Stimulated activated CD4-positive, alpha-beta T cell treated with anti-CD3 and anti-CD28 coated beads, Interleukin-2, amount 100 ng/mL, for 48 hours (primary cell): ENCODE measurements at regions not wholly inside any gene's neighbourhood (a gene's known extent, or its start where the extent isn't known, plus 50 kb on each side); places are given as distances from the start of the nearest gene placed in this dataset.

Experiments
- DNase-seq, 2 donors: peaks; one replicate each; pipeline ENCODE4 v3.0.0-alpha.2; 2020

GRCh38 chr2:8628179-8628865 lies 53.5 kb upstream of the ID2 start:
- DNase-seq = no peak

GRCh38 chr2:8628866-8629209 lies 53.0 kb upstream of the ID2 start:
- DNase-seq = no peak

GRCh38 chr2:8629402-8629801 lies 52.5 kb upstream of the ID2 start:
- no peak for DNase-seq

GRCh38 chr2:8630676-8631464 lies 51.0 kb upstream of the ID2 start:
- no peak for DNase-seq

- DNase-seq = no peak
Measured at GRCh38 chr2:8631465-8632005, 50.3 kb upstream of the ID2 start.
